Tibial nerve (tissue), 4 donors: ENCODE measurements at regions not wholly inside any gene's neighbourhood (a gene's known extent, or its start where the extent isn't known, plus 50 kb on each side); places are given as distances from the start of the nearest gene placed in this dataset.

ENCODE experiments used
- DNase-seq, 2 donors: peaks; one replicate each; pipeline ENCODE4 v3.0.0-alpha.2; 2019; ENCODE audit warnings: low spot score in 2 of 2
- H3K27ac ChIP-seq, 4 donors: fragments of 200-600 bp; sonication (generic) in 3 of 4; one replicate each; pipeline ENCODE4 v1.5.1; 2017 to 2019; ENCODE audit warnings: mild to moderate bottlenecking in 1 of 4
- H3K27me3 ChIP-seq, 2 donors: fragments of 200-600 bp; sonication (generic) in 1 of 2; one replicate each; pipeline versions ENCODE4 v1.5.1 to v1.6.0; 2017 to 2019
- H3K36me3 ChIP-seq, 3 donors: fragments of 200-600 bp; sonication (generic); one replicate each; pipeline ENCODE4 v1.5.1; 2018 to 2019
- H3K4me1 ChIP-seq, 4 donors: fragments of 200-600 bp; sonication (generic) in 3 of 4; one replicate each; pipeline ENCODE4 v1.5.1; 2017 to 2019
- H3K4me3 ChIP-seq, 4 donors: fragments of 200-600 bp; sonication (generic) in 3 of 4; one replicate each; pipeline ENCODE4 v1.5.1; 2017 to 2019; ENCODE audit warnings: mild to moderate bottlenecking in 1 of 4, moderate library complexity in 1 of 4
- H3K9me3 ChIP-seq, 4 donors: fragments of 200-600 bp; sonication (generic) in 3 of 4; one replicate each; pipeline ENCODE4 v1.5.1; 2017 to 2019
- CTCF ChIP-seq, 5 experiments: fragments of 200-600 bp in 3 of 5; fragments of 450-650 bp in 2 of 5; sonication (generic) in 3 of 5; IDR thresholded peaks; one replicate each; pipeline ENCODE4 v1.5.1; 2016 to 2019; ENCODE audit warnings: antibody characterized with exemption in 5 of 5, mild to moderate bottlenecking in 3 of 5, moderate library complexity in 2 of 5
- EP300 ChIP-seq, 2 donors: sonication (generic); formaldehyde crosslinking; IDR thresholded peaks; one replicate each; pipeline ENCODE4 v1.6.1; 2017; ENCODE audit warnings: antibody characterized with exemption in 2 of 2, mild to moderate bottlenecking in 1 of 2
- POLR2A ChIP-seq, 2 donors: fragments of 450-650 bp; IDR thresholded peaks; one replicate each; pipeline ENCODE4 v1.6.1; 2017; ENCODE audit warnings: antibody characterized with exemption in 2 of 2, mild to moderate bottlenecking in 2 of 2, moderate library complexity in 2 of 2
- WGBS, 2 donors: methylation state at CpG; one replicate each; pipeline ENCODE4 v1.1.5; 2018; 5-methylcytosine and 5-hydroxymethylcytosine counted together

GRCh38 chrX:68895778-68896177 is 67.0 kb downstream of the EFNB1 start:
- H3K27me3 ChIP-seq: no peaks in the 10 kb centered on the region

GRCh38 chrX:68895341-68895755 is 66.5 kb downstream of the EFNB1 start:
- peak overlapping the region; percentile 41 to 92 (median 84) for H3K27ac ChIP-seq
- WGBS, 2 donors: 42% methylated on average over 4 of the region's 4 CpGs; no CpG with 5 or more reads in 1 of the 2 donors
- TF ChIP-seq POLR2A (IDR thresholded peaks at IDR 0.05) (no peak), EP300 (IDR thresholded peaks at IDR 0.05) (no peak), CTCF (IDR thresholded peaks at IDR 0.05) (no peak)
- no peaks in the 10 kb centered on the region for H3K9me3 ChIP-seq
- peaks cover 0 to 32% (median 4%) of the 10 kb centered on the region in 4 donors for H3K4me1 ChIP-seq
- peak; percentile 18 to 49 for DNase-seq
- no peaks in the 10 kb centered on the region for H3K27me3 ChIP-seq
- H3K4me3 ChIP-seq: peak overlapping the region in 2 of 4 donors; percentile 18 to 30
- no peaks in the 10 kb centered on the region for H3K36me3 ChIP-seq

More at GRCh38 chrX:68895778-68896177, 67.0 kb downstream of the EFNB1 start:
- Histone ChIP-seq H3K4me3 (no peak overlapping the region), H3K4me1 (peaks cover 0 to 32% (median 4%) of the 10 kb centered on the region in 4 donors), H3K36me3 (no peaks in the 10 kb centered on the region), H3K27ac (peak overlapping the region in 3 of 4 donors; percentile 82 to 92 (median 87)), H3K9me3 (no peaks in the 10 kb centered on the region)
- TF ChIP-seq POLR2A (IDR thresholded peaks at IDR 0.05): no peak
- TF ChIP-seq CTCF (IDR thresholded peaks at IDR 0.05): no peak
- TF ChIP-seq EP300 (IDR thresholded peaks at IDR 0.05): no peak
- WGBS, 2 donors: 66 to 71% methylated on average over 2 to 5 of the region's 5 CpGs
- no peak for DNase-seq

- Histone ChIP-seq H3K27me3 (no peaks in the 10 kb centered on the region), H3K27ac (peak overlapping the region; percentile 41 to 92 (median 84)), H3K4me1 (peaks cover 0 to 32% (median 4%) of the 10 kb centered on the region in 4 donors), H3K36me3 (no peaks in the 10 kb centered on the region), H3K9me3 (no peaks in the 10 kb centered on the region), H3K4me3 (peak overlapping the region in 2 of 4 donors; percentile 18 to 30)
- WGBS, 2 donors: 3 to 38% methylated on average over 9 to 36 of the region's 49 CpGs
- TF ChIP-seq EP300 (IDR thresholded peaks at IDR 0.05): peak in 1 of 2 donors; percentile 35
- TF ChIP-seq POLR2A (IDR thresholded peaks at IDR 0.05): no peak
- TF ChIP-seq CTCF (IDR thresholded peaks at IDR 0.05): no peak
- peak; percentile 30 to 37 for DNase-seq
Measured at GRCh38 chrX:68894513-68895340, 65.9 kb downstream of the EFNB1 start.

- 65% methylated on average over 8 of the region's 8 CpGs; no CpG with 5 or more reads in 1 of the 2 donors for WGBS, 2 donors
- DNase-seq: no peak
- no peaks in the 10 kb centered on the region for H3K36me3 ChIP-seq
- TF ChIP-seq EP300 (IDR thresholded peaks at IDR 0.05): no peak
- TF ChIP-seq CTCF (IDR thresholded peaks at IDR 0.05): no peak
- no peak for TF ChIP-seq POLR2A (IDR thresholded peaks at IDR 0.05)
- H3K9me3 ChIP-seq: no peaks in the 10 kb centered on the region
- H3K4me3 ChIP-seq: peak overlapping the region in 2 of 4 donors; percentile 18 to 30
- peak overlapping the region; percentile 41 to 92 (median 84) for H3K27ac ChIP-seq
- no peaks in the 10 kb centered on the region for H3K27me3 ChIP-seq
- H3K4me1 ChIP-seq: peaks cover 0 to 32% (median 4%) of the 10 kb centered on the region in 4 donors
Measured at GRCh38 chrX:68894142-68894512, 65.3 kb downstream of the EFNB1 start.

- no peak for TF ChIP-seq CTCF (IDR thresholded peaks at IDR 0.05)
- TF ChIP-seq POLR2A (IDR thresholded peaks at IDR 0.05): no peak
- TF ChIP-seq EP300 (IDR thresholded peaks at IDR 0.05): no peak
- Histone ChIP-seq H3K27ac (no peak overlapping the region), H3K4me3 (no peak overlapping the region), H3K36me3 (no peaks in the 10 kb centered on the region), H3K27me3 (peaks cover 0 to 3% of the 10 kb centered on the region in 2 donors), H3K9me3 (no peaks in the 10 kb centered on the region), H3K4me1 (peaks cover 0 to 32% (median 4%) of the 10 kb centered on the region in 4 donors)
- DNase-seq: no peak
- WGBS, 2 donors: 79% methylated on average over 13 of the region's 13 CpGs; no CpG with 5 or more reads in 1 of the 2 donors
Measured at GRCh38 chrX:68892651-68893050, 63.8 kb downstream of the EFNB1 start.
